ENCODE measurements at regions not wholly inside any gene's neighbourhood (a gene's known extent, or its start where the extent isn't known, plus 50 kb on each side); places are given as distances from the start of the nearest gene placed in this dataset.

- H3K4me3 ChIP-seq: no peak overlapping the region
- no peaks in the 10 kb centered on the region for H3K4me1 ChIP-seq
- H3K27ac ChIP-seq: no peak overlapping the region
- no peaks in the 10 kb centered on the region for H3K9me3 ChIP-seq
- DNase-seq: no peak
- H3K27me3 ChIP-seq: no peaks in the 10 kb centered on the region
- H3K36me3 ChIP-seq: no peaks in the 10 kb centered on the region
- TF ChIP-seq POLR2A (IDR thresholded peaks at IDR 0.05): no peak
- TF ChIP-seq, protein P1, sequence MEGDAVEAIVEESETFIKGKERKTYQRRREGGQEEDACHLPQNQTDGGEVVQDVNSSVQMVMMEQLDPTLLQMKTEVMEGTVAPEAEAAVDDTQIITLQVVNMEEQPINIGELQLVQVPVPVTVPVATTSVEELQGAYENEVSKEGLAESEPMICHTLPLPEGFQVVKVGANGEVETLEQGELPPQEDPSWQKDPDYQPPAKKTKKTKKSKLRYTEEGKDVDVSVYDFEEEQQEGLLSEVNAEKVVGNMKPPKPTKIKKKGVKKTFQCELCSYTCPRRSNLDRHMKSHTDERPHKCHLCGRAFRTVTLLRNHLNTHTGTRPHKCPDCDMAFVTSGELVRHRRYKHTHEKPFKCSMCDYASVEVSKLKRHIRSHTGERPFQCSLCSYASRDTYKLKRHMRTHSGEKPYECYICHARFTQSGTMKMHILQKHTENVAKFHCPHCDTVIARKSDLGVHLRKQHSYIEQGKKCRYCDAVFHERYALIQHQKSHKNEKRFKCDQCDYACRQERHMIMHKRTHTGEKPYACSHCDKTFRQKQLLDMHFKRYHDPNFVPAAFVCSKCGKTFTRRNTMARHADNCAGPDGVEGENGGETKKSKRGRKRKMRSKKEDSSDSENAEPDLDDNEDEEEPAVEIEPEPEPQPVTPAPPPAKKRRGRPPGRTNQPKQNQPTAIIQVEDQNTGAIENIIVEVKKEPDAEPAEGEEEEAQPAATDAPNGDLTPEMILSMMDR (IDR thresholded peaks at IDR 0.05): no peak
These were observed 203.4 kb upstream of the TRIB2 start for GRCh38 chr2:12513339-12513738.

DNA sequence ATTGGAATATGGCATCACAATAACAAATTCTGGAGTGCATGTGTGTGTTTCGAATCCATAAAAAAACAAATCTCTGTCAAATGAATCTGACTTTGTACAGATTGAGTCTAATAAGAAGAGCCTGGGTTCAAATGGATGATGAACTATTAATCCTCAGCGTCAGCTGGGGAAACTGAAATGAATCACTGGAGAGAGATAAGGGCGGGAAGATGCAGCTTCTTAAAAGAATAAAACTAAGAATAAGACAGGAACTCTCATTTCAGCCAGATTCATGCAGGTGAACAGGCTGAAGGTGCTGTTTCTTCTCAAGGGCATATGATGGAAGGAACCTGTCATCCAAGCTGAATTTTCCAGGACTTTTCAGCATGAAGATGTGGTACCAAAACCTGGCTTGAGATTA is 202.6 kb upstream of the TRIB2 start:
- DNase-seq: no peak
- Histone ChIP-seq H3K27me3 (no peaks in the 10 kb centered on the region), H3K36me3 (no peaks in the 10 kb centered on the region), H3K27ac (no peak overlapping the region), H3K4me3 (no peak overlapping the region), H3K9me3 (no peaks in the 10 kb centered on the region), H3K4me1 (no peaks in the 10 kb centered on the region)
- TF ChIP-seq, protein P1 (IDR thresholded peaks at IDR 0.05): no peak
- no peak for TF ChIP-seq POLR2A (IDR thresholded peaks at IDR 0.05)

- TF ChIP-seq, protein P1 (IDR thresholded peaks at IDR 0.05): no peak
- no peak for TF ChIP-seq POLR2A (IDR thresholded peaks at IDR 0.05)
- H3K9me3 ChIP-seq: no peaks in the 10 kb centered on the region
- H3K4me3 ChIP-seq: no peak overlapping the region
- no peak overlapping the region for H3K27ac ChIP-seq
- H3K27me3 ChIP-seq: no peaks in the 10 kb centered on the region
- H3K36me3 ChIP-seq: no peaks in the 10 kb centered on the region
- no peaks in the 10 kb centered on the region for H3K4me1 ChIP-seq
- no peak for DNase-seq
These were observed 201.9 kb upstream of the TRIB2 start for GRCh38 chr2:12514631-12515437.

- Histone ChIP-seq H3K27me3 (no peaks in the 10 kb centered on the region), H3K36me3 (no peaks in the 10 kb centered on the region), H3K27ac (no peak overlapping the region), H3K4me1 (no peaks in the 10 kb centered on the region), H3K9me3 (no peaks in the 10 kb centered on the region), H3K4me3 (no peak overlapping the region)
- no peak for TF ChIP-seq POLR2A (IDR thresholded peaks at IDR 0.05)
- TF ChIP-seq, protein P1 (IDR thresholded peaks at IDR 0.05): no peak
- no peak for DNase-seq
These were observed 200.9 kb upstream of the TRIB2 start for GRCh38 chr2:12515871-12516270.

- no peak for DNase-seq
- TF ChIP-seq, protein P1 (IDR thresholded peaks at IDR 0.05): no peak
- no peak for TF ChIP-seq POLR2A (IDR thresholded peaks at IDR 0.05)
- H3K4me1 ChIP-seq: no peaks in the 10 kb centered on the region
- H3K27me3 ChIP-seq: no peaks in the 10 kb centered on the region
- no peak overlapping the region for H3K4me3 ChIP-seq
- H3K9me3 ChIP-seq: no peaks in the 10 kb centered on the region
- no peaks in the 10 kb centered on the region for H3K36me3 ChIP-seq
- H3K27ac ChIP-seq: no peak overlapping the region
These were observed 183.3 kb upstream of the TRIB2 start for GRCh38 chr2:12533337-12534005.

Data from Peyer's patch (tissue), 4 donors.